Erythroblast (primary cell): ENCODE measurements at regions not wholly inside any gene's neighbourhood (a gene's known extent, or its start where the extent isn't known, plus 50 kb on each side); places are given as distances from the start of the nearest gene placed in this dataset.

Experiments used
- GATA1 ChIP-seq: IDR thresholded peaks from 2 replicates; pipeline ENCODE4 v1.6.1; 2011; ENCODE audit warnings: low read depth, mild to moderate bottlenecking, control low read depth, low read length, moderate library complexity
- POLR2A ChIP-seq: IDR thresholded peaks from 2 replicates; pipeline ENCODE4 v1.6.1; 2011; ENCODE audit warnings: mild to moderate bottlenecking, low read length

- TF ChIP-seq POLR2A: no peak
- TF ChIP-seq GATA1: no peak
These were observed 83.2 kb upstream of the ARHGAP24 start for GRCh38 chr4:85391589-85392410.
